ENCODE measurements at regions not wholly inside any gene's neighbourhood (a gene's known extent, or its start where the extent isn't known, plus 50 kb on each side); places are given as distances from the start of the nearest gene placed in this dataset.

GRCh38 chr4:119865389-119865788, 201.3 kb downstream of the MAD2L1 start:
- no peak for TF ChIP-seq CTCF (IDR thresholded peaks at IDR 0.05; ENCODE audit: low read depth, low read length, missing input control)
- no peak for TF ChIP-seq FOXA1 (IDR thresholded peaks at IDR 0.05)
- no peak for TF ChIP-seq JUND (IDR thresholded peaks at IDR 0.05)
- TF ChIP-seq SP1 (IDR thresholded peaks at IDR 0.05): no peak
- TF ChIP-seq TAF1 (conservative IDR thresholded peaks at IDR 0.05): no peak
- no peak for TF ChIP-seq FOXA2 (IDR thresholded peaks at IDR 0.05)
- no peak for TF ChIP-seq MAX (IDR thresholded peaks at IDR 0.05)
- TF ChIP-seq ATF3 (IDR thresholded peaks at IDR 0.05): no peak
- no peak for TF ChIP-seq RAD21 (IDR thresholded peaks at IDR 0.05)
- no peak for TF ChIP-seq REST (IDR thresholded peaks at IDR 0.05)
- no peak for TF ChIP-seq GABPA (IDR thresholded peaks at IDR 0.05 in 1 of 2, conservative IDR thresholded peaks at IDR 0.05 in 1 of 2)
- TF ChIP-seq RXRA (IDR thresholded peaks at IDR 0.05): no peak
- no peak for TF ChIP-seq YY1 (IDR thresholded peaks at IDR 0.05)
- no peak for TF ChIP-seq ZBTB33 (IDR thresholded peaks at IDR 0.05)
